Activated CD4-positive, alpha-beta memory T cell treated with anti-CD3 and anti-CD28 coated beads, Interleukin-2, amount 10 ng/mL, durations not matched to agents 7 days and 5 days (primary cell): ENCODE measurements at regions not wholly inside any gene's neighbourhood (a gene's known extent, or its start where the extent isn't known, plus 50 kb on each side); places are given as distances from the start of the nearest gene placed in this dataset.
"Not testable (repeated sequence)": the region's sequence is repeated elsewhere in the genome, so short reads cannot be mapped to it uniquely, and the experiment has no call there.

Experiments
- CTCF ChIA-PET: fragments of 350-600 bp; sonication (Branson Sonifier 250); formaldehyde crosslinking; loops from one replicate; lab custom pipeline; 2021; ENCODE audit warnings: antibody characterized with exemption, inconsistent platforms; lab: Charles Lee
- POLR2A ChIA-PET: fragments of 350-600 bp; sonication (Branson Sonifier 250); formaldehyde crosslinking; loops from one replicate; lab custom pipeline; 2021; ENCODE audit warnings: antibody characterized with exemption; lab: Charles Lee
- DNase-seq: peaks from one replicate; pipeline ENCODE4 v3.0.0-alpha.2; 2020
- H3K27ac Mint-ChIP-seq: one replicate; pipeline ENCODE4 v1.8.0; 2021; ENCODE audit warnings: mild to moderate bottlenecking, mixed read lengths
- H3K27me3 Mint-ChIP-seq: one replicate; pipeline ENCODE4 v1.8.0; 2021; ENCODE audit warnings: mixed read lengths
- H3K36me3 Mint-ChIP-seq: one replicate; pipeline ENCODE4 v1.8.0; 2021; ENCODE audit warnings: low read depth, mixed read lengths
- H3K4me1 Mint-ChIP-seq: one replicate; pipeline ENCODE4 v1.8.0; 2021; ENCODE audit warnings: mixed read lengths
- H3K4me3 Mint-ChIP-seq: one replicate; pipeline ENCODE4 v1.8.0; 2021; ENCODE audit warnings: mild to moderate bottlenecking, mixed read lengths
- H3K9me3 Mint-ChIP-seq: one replicate; pipeline ENCODE4 v1.8.0; 2021; ENCODE audit warnings: mixed read lengths

DNA sequence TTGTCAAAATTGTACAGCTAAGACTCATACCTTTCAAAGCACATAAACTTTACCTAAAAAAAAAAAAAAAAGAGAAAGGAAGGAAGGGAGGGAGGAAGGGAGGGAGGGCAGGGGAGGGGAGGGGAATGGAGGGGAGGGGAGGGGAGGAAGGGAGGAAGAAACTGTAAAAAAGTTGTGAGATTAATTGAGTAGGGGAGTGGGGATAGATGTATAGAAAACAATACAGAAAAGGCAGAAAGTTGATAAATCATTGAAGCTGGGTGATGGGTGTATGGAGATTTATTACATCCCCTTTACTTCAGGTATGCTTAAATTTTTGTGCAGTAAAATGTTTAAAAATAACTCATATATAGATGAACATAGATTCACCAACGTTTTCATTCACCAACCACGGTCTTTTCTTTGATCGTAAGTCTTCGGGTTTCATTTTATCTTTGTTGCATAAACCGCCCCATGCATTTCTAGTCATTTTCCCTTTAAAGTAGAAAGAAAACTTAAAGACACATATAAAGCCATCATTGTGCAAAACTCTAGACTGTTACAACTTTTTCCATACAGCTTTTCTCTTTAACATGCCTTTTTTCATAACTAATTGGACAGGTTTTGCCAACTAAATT lies 191.2 kb upstream of the KRR1 start:
- H3K4me1 Mint-ChIP-seq = peaks cover 14% of the 10 kb centered on the region
- no peaks in the 10 kb centered on the region for H3K27me3 Mint-ChIP-seq
- ChIA-PET POLR2A (no interaction called here), CTCF (interaction anchor here (0.8 kb wide), 1 partner anchor 22 kb away, joined by 3 read pairs; no protein-coding TSS in a partner anchor)
- no peak overlapping the region for H3K27ac Mint-ChIP-seq
- H3K36me3 Mint-ChIP-seq = no peaks in the 10 kb centered on the region
- H3K4me3 Mint-ChIP-seq = peak overlapping the region; percentile 5
- DNase-seq = no peak
- H3K9me3 Mint-ChIP-seq = no peaks in the 10 kb centered on the region

DNA sequence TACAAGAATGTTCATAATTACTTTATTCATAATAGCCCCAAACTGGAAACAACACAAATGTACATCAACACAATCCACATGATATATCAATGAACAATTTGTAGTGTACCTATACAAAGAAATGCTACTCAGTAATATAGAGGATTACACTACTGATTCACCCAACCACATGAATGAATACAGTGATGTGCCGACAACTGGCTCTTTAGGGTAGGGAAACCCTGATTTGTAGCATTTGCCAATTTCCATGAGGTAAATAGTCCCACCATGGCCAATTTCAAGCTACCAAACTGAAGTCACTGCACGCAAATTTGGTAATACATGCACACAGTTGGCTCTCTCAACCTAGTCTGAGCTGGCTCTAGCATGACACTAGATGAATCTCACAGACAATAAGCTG lies 190.4 kb upstream of the KRR1 start:
- H3K4me3 Mint-ChIP-seq = peak overlapping the region; percentile 5
- peaks cover 13% of the 10 kb centered on the region for H3K4me1 Mint-ChIP-seq
- no peak for DNase-seq
- POLR2A ChIA-PET = no interaction called here
- no peaks in the 10 kb centered on the region for H3K27me3 Mint-ChIP-seq
- H3K27ac Mint-ChIP-seq = no peak overlapping the region
- H3K9me3 Mint-ChIP-seq = no peaks in the 10 kb centered on the region
- CTCF ChIA-PET = no interaction called here
- H3K36me3 Mint-ChIP-seq = no peaks in the 10 kb centered on the region

DNA sequence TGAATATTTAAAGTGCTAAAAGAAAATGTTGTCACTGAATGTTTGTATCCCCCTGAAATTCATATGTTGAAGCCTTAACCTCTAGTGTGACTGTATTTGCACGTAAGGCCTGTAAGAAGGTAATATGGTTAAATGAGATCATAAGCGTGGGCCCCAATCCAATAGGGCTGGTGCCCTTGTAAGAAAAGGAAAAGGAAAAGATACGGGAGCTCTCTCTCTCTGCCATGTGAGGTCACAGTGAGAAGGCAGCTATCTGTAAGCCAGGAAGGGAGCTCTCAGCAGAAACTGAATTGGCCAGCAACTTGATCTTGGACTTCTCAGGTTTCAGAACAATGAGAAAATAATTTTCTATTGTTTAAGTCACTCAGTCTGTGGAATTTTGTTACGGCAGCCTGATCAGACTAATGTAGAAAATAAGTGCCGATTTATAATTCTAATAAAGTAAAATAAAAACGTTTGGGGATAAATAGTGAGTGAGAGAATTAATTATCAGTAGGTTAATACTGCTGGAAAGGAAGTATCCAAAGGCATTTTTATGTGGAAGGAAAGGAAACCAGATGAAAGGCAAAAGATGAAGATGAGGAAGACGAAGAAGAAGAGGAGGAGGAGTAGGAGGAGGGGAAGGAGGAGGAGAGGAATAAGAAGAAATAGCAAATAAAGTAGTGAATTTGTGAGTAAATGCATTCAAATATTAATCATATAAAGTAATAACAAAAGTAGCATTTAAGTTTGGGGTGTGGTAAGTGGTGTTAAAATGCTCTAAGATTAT lies 188.5 kb upstream of the KRR1 start:
- POLR2A ChIA-PET = no interaction called here
- CTCF ChIA-PET = no interaction called here
- no peaks in the 10 kb centered on the region for H3K36me3 Mint-ChIP-seq
- peaks cover 14% of the 10 kb centered on the region for H3K4me1 Mint-ChIP-seq
- DNase-seq = no peak
- no peak overlapping the region for H3K4me3 Mint-ChIP-seq
- H3K9me3 Mint-ChIP-seq = no peaks in the 10 kb centered on the region
- H3K27ac Mint-ChIP-seq = no peak overlapping the region
- no peaks in the 10 kb centered on the region for H3K27me3 Mint-ChIP-seq

DNA sequence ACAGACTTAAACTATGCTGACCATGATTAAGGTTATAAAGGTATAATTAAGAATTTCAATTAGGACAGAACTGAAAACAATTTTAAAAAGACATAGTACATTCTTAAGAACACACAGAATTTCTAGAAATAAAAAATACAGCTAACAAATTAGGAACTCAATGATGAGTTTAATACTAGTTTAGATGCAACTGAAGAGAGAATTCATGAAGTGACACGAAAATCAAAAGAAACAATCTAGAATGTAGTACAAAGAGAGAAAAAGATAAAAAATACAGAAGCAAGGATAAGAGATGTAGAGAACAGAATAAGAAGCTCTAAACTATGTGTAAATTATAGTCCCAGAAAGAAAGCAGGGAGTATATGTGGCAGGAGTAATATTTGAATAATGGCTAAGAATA lies 187.8 kb upstream of the KRR1 start:
- no peaks in the 10 kb centered on the region for H3K9me3 Mint-ChIP-seq
- no peaks in the 10 kb centered on the region for H3K36me3 Mint-ChIP-seq
- POLR2A ChIA-PET = no interaction called here
- H3K27ac Mint-ChIP-seq = no peak overlapping the region
- peaks cover 14% of the 10 kb centered on the region for H3K4me1 Mint-ChIP-seq
- DNase-seq = no peak
- peaks cover 3% of the 10 kb centered on the region for H3K27me3 Mint-ChIP-seq
- H3K4me3 Mint-ChIP-seq = no peak overlapping the region
- CTCF ChIA-PET = no interaction called here

DNA sequence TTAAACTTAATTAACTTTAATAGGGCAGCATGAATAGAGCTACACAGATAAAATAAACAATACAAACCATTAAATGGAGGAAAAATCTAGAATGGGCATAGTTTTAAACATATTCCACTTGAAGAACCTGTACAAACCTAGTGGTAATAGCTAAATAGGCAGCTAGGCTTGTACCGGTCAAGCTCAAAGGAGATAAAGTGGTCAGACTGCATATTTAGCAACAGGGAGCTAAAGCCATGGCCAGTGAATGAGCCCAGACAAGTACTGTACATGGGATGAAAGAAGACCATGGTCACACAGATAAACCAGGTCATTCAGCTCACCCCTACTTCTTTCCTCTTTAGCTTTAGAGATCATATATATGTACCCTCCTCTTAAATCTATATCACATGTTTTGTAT lies 186.6 kb upstream of the KRR1 start:
- Mint-ChIP-seq H3K36me3 (no peaks in the 10 kb centered on the region), H3K27ac (no peak overlapping the region), H3K9me3 (no peaks in the 10 kb centered on the region), H3K4me1 (peaks cover 12% of the 10 kb centered on the region), H3K27me3 (peaks cover 5% of the 10 kb centered on the region), H3K4me3 (no peak overlapping the region)
- no peak for DNase-seq
- CTCF ChIA-PET = interaction anchor here (0.6 to 1.3 kb wide), 2 partner anchors 138 to 170 kb away, joined by 3 read pairs; no protein-coding TSS in a partner anchor
- POLR2A ChIA-PET = no interaction called here

DNA sequence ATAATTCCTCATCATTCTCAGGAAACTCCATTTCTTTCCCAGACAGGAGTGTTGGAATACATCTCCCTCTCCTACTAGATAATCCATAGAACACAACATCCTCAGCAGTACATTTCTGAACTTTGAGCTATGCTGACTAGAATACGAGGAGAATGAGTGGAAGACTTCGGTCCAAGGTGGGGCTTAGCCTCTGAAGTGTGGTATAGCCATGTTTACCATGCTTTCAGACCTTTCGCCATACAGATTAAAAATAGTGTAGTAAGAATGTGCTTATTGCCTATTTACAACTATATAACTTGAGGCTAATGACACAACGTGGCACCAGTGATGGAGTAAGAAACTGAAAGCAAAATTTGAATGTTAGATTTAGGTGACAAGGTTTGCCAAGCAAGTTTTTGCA lies 184.5 kb upstream of the KRR1 start:
- Mint-ChIP-seq H3K4me1 (peaks cover 2% of the 10 kb centered on the region), H3K36me3 (no peaks in the 10 kb centered on the region), H3K9me3 (no peaks in the 10 kb centered on the region), H3K4me3 (no peak overlapping the region), H3K27ac (no peak overlapping the region), H3K27me3 (peaks cover 11% of the 10 kb centered on the region)
- DNase-seq = no peak
- ChIA-PET CTCF (no interaction called here), POLR2A (no interaction called here)

DNA sequence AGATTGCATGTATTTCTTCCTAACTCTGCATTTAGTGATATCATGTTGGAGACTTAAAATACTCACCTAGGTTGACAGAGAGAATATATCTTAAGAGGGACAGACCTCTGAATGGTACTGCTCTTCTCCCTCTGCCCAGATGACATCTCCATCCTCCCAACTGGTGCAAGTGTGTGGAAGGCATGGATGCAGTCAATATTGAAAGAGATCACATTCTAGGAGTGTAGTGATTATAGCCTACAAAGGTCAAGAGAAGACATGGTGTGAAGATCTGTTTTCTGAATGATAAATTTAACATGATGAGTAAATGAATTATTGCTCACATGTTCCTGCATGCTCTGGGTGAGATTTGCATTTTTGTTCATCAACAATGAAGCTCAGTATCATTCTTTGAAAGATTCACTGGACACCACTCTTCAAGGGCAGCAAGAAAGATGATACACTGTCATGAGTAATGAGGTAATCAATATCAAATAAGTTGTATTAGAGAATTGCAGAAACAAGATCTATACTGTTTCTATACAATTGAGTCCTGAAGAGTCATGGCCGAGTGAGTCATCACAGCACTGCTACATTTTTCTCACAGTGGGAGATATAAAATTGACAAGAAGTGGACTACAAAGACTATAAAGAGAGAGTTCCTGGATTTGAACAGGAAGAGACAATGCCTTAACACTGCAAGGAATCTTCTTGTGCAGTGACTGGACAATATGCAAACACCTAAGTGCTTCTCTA lies 183.3 kb upstream of the KRR1 start:
- Mint-ChIP-seq H3K27me3 (peaks cover 11% of the 10 kb centered on the region), H3K4me3 (no peak overlapping the region), H3K9me3 (no peaks in the 10 kb centered on the region), H3K36me3 (no peaks in the 10 kb centered on the region), H3K27ac (no peak overlapping the region), H3K4me1 (peaks cover 2% of the 10 kb centered on the region)
- ChIA-PET CTCF (no interaction called here), POLR2A (no interaction called here)
- no peak for DNase-seq

DNA sequence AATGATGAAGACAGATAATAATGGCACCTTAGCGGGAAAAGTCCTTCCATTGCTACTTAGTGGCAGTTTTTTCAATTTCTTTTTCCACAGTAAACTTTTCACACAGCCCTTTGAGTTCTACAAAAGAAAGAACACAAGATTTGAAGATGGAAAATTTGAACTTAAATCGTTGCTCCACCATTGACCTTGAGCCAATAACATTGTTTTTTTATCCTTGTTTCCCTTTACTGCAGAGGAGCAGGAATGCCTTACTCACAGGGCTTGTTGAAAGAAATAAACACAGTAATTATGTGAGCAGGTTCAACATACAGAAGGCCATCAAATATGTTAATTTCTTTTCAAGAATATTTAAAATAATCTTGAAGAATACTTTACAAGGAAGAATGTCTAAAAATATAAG lies 181.5 kb upstream of the KRR1 start:
- Mint-ChIP-seq H3K9me3 (no peaks in the 10 kb centered on the region), H3K4me1 (peaks cover 2% of the 10 kb centered on the region), H3K4me3 (no peak overlapping the region), H3K27me3 (peaks cover 11% of the 10 kb centered on the region), H3K36me3 (no peaks in the 10 kb centered on the region), H3K27ac (no peak overlapping the region)
- ChIA-PET POLR2A (no interaction called here), CTCF (no interaction called here)
- DNase-seq = no peak

DNA sequence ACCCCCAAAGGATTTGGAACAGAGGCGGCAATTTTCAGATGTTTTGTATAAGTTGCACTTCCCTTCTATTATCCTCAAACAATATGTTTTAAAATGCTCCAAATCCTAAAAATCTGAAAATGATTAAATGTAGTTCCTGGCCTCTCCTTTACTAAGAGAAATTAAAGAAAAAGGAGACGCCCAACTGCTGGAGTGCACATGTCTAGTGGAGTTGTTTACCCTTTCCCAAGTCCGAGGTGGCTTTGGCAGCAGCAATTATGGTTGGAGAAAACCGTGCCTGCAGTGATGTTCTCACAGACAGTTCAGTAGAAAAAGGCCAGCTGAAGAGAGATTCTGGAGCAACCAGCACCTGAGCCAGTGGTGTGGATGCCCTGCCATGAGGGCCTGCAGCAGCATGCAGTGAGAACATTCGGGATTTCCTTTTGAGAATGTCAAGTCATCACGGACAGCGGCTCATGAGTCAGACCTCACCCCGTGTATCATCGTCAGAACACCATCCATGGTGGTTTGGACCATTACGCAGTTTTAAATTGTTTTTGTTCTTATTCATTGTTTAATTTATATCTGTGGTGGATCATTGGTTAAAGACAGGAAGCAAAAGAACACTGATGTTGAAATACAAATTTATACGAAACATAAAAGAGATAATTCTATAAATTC lies 179.0 kb upstream of the KRR1 start:
- no peaks in the 10 kb centered on the region for H3K36me3 Mint-ChIP-seq
- no peak overlapping the region for H3K27ac Mint-ChIP-seq
- H3K4me1 Mint-ChIP-seq = no peaks in the 10 kb centered on the region
- CTCF ChIA-PET = no interaction called here
- H3K4me3 Mint-ChIP-seq = no peak overlapping the region
- DNase-seq = no peak
- POLR2A ChIA-PET = no interaction called here
- H3K9me3 Mint-ChIP-seq = no peaks in the 10 kb centered on the region
- peaks cover 11% of the 10 kb centered on the region for H3K27me3 Mint-ChIP-seq

DNA sequence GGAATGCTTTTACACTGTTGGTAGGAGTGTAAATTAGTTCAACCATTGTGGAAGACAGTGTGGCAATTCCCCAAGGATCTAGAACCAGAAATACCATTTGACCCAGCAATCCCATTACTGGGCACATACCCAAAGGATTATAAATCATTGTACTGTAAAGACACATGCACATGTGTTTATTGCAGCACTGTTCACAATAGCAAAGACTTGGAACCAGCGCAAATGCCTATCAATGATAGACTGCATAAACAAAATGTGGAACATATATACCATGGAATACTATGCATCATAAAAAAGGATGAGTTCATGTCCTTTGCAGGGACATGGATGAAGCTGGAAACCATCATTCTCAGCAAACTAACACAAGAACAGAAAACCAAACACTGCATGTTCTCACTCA lies 174.8 kb upstream of the KRR1 start:
- H3K27me3 Mint-ChIP-seq, H3K4me3 Mint-ChIP-seq, DNase-seq, H3K4me1 Mint-ChIP-seq, CTCF ChIA-PET, H3K9me3 Mint-ChIP-seq, H3K36me3 Mint-ChIP-seq, POLR2A ChIA-PET, H3K27ac Mint-ChIP-seq: not testable (repeated sequence)

DNA sequence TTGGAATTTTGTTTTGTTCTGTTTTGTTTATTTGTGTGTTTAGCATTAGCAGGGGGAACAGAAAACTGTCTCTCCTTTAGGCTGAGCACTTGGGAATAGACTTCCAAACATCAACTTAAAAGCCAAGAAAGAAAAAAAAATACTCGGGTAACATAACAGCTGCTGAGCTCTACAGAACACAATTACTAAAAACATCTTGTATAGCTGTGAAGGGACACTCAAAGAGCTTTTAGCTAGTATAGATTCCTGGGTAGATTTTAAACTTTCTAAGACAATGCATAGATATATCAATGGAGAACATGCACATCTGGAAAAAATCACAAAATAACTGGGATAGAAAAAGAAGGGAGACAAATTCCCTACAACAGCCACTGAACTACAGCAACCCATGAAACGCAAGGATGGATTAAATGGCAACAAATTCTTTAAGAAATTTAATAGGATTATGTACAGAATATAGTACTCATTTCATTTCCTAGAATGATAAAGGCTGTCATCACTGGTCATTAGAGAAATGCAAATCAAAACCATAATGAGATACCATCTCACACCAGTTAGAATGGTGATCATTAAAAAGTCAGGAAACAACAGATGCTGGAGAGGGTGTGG lies 174.3 kb upstream of the KRR1 start:
- Mint-ChIP-seq H3K9me3 (no peaks in the 10 kb centered on the region), H3K27me3 (no peaks in the 10 kb centered on the region), H3K27ac (no peak overlapping the region), H3K4me1 (peaks cover 6% of the 10 kb centered on the region), H3K36me3 (no peaks in the 10 kb centered on the region), H3K4me3 (no peak overlapping the region)
- DNase-seq = no peak
- CTCF ChIA-PET = interaction anchor here (0.6 kb wide), 1 partner anchor 161 kb away, joined by 3 read pairs; no protein-coding TSS in a partner anchor
- POLR2A ChIA-PET = no interaction called here

DNA sequence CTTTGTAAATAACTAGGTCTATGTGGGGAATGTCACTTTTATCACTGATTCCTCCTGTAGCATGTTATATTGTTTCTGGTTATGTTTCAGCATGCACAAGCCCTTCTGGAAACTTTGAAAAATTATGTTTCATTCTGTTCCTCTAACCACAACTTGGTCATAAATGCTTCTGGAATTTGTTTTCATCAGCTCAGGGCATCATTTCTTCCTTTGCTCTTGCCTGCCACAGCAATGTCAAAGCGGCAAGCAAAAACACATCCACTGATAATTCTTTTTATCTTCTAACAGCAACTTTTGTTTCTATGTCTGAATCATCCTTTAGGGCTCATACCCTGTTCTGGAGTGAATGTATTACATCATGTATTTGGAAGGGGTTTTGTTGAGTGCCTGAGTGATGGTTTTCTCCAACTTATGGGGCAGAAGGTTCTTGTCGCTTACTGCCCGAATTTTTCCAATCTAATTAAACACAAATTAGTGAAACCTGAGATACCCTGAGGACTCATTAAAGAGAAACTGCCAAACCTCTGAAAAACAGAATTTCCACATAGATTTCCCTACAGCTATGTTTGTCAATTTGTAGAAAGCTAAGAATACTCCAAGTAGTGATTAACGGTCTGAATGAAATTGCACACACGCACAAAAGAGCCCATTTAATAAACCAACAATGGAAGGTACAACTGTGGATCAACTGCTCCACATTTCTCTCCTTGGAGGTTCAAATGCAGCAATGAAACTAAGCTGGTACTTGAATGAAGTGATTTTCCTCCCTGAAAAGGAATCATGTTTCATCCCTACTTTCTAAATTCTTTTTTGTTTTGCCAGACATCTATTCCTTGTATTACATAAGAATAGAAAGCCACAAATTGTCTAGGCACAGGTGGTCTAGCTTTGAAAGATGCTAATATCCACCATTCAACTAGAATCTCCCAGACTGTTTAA lies 173.5 kb upstream of the KRR1 start:
- no peak for DNase-seq
- H3K36me3 Mint-ChIP-seq = no peaks in the 10 kb centered on the region
- ChIA-PET POLR2A (no interaction called here), CTCF (interaction anchor here (0.6 to 1.2 kb wide), 2 partner anchors 160 to 348 kb away, joined by 3 read pairs; no protein-coding TSS in a partner anchor)
- peaks cover 6% of the 10 kb centered on the region for H3K4me1 Mint-ChIP-seq
- no peaks in the 10 kb centered on the region for H3K27me3 Mint-ChIP-seq
- H3K9me3 Mint-ChIP-seq = peaks cover 2% of the 10 kb centered on the region
- no peak overlapping the region for H3K27ac Mint-ChIP-seq
- no peak overlapping the region for H3K4me3 Mint-ChIP-seq
